SK-MEL-5 (cell line): ENCODE measurements at regions not wholly inside any gene's neighbourhood (a gene's known extent, or its start where the extent isn't known, plus 50 kb on each side); places are given as distances from the start of the nearest gene placed in this dataset.
"Not testable (repeated sequence)": the region's sequence is repeated elsewhere in the genome, so short reads cannot be mapped to it uniquely, and the experiment has no call there.

ENCODE experiments used
- DNase-seq: peaks from one replicate; pipeline ENCODE4 v3.0.0-alpha.2; 2016; ENCODE audit warnings: low read depth, low spot score
- in situ Hi-C: cut with HindIII; loops from 2 replicates; pipeline ENCODE4 v1.10.0; 2016; ENCODE audit warnings: low sequenced_read_pairs, high pct_unique_total_duplicates, low pct_unique_long_range_greater_than_20kb

DNA sequence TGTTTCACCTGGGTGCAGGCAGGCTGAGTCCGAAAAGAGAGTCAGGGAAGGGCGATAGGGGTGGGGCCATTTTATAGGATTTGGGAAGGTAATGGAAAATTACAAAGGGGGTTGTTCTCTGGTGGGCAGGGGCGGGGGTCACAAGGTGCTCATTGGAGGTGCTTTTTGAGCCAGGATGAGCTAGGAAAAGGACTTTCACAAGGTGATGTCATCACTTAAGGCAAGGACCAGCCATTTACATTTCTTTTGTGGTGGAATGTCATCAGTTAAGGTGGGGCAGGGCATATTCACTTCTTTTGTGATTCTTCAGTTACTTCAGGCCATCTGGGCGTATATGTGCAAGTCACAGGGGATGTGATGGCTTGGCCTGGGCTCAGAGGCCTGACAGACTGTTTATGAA, 1040.0 kb downstream of the TAF11L14 start:
- in situ Hi-C loops, DNase-seq: not testable (repeated sequence)

DNA sequence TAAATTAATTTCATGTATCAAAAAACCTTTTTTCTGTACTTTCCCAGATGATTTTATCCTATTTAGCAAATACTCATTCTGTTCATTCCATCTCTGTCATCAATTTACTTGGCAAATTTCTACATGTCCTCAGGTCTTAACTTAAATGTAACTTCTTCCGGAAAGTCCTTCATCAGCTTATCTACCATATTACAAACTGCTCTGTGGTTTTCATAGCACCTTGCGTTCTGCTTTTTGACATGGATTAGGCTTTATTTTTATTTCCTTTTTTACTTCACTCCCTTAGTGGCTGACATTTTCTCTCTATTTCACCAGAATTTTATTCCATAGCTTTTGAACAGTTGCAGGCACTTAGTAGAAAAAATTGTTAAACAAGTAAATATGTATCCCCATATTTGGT, 1040.8 kb downstream of the TAF11L14 start:
- in situ Hi-C loops: no loop called here
- DNase-seq: no peak

DNA sequence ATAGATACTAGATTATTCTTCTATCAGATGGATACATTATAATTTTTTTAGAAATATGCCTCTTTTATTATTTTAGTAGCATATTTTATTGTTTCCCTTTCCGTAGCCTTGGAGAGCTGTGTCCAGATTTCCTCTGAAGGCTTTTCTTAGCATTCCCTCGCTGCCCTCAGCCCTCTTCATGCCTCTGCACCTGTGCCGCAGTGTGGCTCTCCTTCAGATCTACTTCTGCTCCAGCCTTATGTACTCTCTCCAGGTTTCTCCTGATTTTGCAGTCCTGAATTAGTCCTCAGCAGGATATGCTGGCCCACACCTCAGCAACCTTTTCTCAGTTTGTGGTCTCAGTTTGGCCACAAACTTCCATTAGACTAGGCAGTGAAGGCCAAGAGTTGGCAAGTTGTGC, 1052.0 kb downstream of the TAF11L14 start:
- no peak for DNase-seq
- in situ Hi-C loops: no loop called here

DNA sequence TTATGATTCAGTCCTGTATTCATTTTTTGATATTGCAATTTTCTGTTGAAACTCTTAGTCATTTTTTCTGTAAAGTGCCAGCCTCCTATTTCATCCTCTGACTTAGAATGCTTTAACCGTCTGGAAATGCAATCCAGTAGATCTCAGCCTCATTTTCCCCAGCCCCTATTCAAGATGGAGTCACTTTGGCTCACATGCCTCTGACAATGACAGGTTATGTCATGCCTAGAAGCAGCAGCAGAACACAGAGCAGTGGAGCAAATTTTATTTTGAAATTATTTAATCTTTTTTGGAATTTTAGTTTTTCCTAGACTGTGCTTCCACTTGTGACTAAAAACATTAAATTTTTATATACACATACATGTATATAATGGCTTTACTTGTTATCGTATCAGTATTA, 1053.2 kb downstream of the TAF11L14 start:
- in situ Hi-C loops: no loop called here
- no peak for DNase-seq

DNA sequence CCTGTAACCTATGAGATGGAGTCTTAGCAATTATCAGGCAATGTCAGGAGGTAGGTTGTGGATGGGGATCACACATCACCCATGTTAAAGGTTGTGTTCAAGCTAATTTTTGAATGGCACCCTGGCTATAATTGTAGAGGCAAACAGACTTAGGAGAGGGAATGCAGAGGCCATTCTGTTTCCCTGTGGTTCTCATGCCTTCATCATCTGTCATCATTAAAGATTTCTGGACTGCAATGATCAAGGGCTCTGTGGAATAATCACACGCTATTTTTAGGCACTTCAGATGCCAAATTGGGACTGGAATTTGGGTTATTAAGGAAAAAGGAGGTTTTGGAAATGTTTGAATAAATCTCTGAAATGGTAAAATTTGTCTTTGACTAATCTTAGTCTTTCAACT, 1065.4 kb downstream of the TAF11L14 start:
- in situ Hi-C loops: no loop called here

DNA sequence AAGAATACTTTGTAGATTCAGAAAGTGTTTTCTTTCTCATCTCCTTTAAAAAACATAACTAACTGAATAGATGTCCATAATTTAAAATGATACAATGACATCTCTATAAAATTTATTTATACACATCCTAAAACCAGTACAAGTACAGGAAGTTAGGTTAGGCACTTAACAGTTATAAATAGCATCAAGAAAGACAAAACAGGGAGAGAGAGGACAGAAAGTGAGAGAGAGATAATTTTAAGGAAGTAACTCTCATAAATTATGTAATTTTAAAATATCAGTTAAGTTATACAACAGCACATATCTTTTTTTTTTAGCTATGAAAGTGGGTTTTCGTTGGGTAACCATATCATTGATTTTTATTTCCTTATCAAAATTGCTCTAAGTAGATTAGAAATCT, 1068.6 kb downstream of the TAF11L14 start:
- in situ Hi-C loops: no loop called here
- DNase-seq: no peak

More for the DNA sequence above, 1065.4 kb downstream of the TAF11L14 start:
- no peak for DNase-seq

DNA sequence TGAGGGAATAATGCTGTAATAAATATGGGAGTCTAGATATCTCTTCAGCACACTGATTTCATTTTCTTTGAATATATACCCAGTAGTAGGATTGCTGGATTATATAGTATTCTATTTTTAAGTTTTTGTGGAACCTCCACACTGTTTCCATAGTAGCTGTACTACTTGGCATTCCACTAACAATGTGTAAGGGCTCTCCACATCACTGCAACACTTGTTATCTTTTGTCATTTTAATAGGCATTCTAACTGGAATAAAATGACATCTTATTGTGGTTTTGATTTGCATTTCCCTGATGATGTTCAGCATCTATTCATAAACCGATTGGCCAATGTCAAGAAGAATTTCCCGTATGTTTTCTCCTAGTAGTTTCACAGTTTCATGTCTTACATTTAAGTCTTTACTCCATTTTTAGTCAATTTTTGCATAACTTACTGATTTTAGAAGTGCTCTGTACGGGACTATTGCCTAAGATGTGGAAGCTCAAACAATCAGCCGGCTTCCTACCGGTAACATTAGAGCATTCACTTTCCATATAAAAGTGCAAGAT, 1078.8 kb downstream of the TAF11L14 start:
- in situ Hi-C loops: no loop called here
- no peak for DNase-seq

DNA sequence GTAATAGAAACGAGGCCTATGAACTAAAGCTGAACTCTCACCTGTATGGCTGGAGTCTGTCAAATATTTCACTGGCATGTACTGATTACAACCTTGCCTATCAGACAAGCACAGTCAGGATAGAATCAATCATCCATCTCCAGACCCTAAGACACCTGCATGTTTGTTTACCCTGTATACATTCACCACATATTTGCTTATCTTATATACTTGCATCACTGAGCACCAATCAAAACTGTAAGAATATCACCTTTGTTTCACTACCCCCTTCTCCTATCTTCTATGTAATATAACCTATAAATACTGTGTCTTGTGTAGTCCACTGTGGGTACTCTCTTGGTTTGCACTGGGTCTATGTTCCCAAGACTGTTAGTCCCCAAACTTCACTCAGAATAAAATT, 1085.7 kb downstream of the TAF11L14 start:
- no peak for DNase-seq

DNA sequence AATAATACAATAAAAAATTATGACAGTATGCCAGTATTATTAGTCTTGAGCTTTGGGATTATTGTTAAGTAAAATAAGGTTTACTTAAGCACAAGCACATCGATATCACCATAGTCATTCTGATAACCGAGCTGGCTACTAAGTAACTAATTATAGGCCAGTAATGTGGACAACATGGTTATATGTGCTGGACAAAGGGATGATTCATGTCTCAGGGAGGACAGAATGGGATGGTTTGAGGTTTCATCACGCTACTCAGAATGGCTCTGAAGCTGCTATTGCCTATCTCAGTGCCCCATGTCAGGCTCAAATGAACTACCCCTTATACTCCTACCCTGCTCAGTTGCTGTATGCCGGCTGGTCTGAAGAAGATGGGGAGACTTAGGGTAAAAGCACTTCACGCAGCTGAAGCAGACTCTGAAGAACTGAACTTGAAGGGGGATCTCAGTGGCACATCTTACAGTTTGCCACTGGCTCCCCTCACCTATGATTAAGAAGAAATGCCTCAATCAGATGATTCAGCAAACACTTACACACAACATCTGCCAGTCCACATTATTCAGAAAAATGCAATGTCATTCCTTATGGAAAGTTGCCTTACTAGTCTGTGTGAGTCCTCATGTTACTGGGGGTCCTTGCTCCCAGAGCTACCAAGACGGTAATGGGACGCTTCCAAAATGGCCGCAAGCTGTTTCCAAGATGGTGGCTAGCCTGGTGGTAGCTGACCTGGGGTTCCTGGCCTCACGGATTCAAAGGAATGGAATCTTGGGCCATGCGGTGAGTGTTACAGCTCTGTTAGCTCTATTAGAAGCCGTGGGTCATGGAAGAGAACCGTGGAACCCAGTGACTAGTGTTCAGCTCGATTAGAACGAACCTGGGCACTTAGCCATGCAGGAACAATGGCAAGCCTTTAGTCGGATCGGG, 1098.6 kb downstream of the TAF11L14 start:
- in situ Hi-C loops: no loop called here
- peak; percentile 16 for DNase-seq

More for the DNA sequence above, 1085.7 kb downstream of the TAF11L14 start:
- in situ Hi-C loops: no loop called here

DNA sequence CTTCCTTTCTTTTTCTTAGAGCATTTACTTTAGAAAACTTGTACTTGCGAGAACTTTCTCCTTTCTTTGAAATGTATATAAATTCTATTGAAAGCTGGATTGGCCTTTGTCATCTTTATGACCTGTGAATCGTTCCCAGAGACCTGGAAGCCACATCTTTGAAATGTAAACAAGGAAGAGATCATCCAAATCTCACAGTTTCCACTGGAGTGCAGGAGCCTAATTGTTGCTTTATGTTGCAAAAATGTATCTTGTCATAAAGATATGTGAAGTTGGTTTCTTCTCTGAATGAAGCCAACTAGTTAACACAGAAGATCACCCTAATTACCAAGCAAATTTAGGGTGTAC, 1101.8 kb downstream of the TAF11L14 start:
- in situ Hi-C loops: no loop called here
- DNase-seq: no peak

DNA sequence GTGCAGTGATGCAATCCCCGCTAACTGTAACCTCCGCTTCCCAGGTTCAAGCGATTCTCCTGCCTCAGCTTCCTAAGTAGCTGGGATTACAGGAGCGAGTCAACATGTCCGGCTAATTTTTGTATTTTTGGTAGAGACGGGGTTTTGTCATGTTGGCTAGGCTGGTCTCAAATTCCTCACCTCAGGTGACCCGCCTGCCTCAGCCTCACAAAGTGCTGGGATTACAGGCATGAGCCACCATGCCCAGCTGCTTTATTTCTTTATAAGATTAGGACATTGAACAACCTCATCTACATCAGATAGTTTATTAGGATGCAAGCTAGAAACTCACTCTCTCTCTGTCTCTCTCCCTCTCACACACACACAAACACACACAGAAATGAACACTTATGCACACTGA, 1102.5 kb downstream of the TAF11L14 start:
- in situ Hi-C loops, DNase-seq: not testable (repeated sequence)

DNA sequence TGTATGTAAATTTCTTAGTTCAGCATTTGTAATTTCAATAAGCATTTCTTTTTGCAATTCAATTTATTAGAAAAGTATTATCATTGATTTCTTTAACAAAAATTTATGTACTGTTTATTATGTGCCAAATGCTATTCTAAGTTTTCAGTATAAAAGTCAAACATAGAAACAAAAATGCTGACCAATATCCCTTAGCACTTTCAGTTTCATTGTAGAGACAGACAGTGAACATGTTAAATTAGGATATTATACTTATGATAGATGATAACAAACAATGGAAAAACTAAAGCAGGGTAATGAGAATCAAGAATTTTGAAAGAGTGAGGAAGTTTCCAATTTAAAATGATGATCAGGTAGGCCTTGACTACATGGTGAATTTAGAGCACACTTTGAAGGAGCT, 1106.0 kb downstream of the TAF11L14 start:
- no peak for DNase-seq

DNA sequence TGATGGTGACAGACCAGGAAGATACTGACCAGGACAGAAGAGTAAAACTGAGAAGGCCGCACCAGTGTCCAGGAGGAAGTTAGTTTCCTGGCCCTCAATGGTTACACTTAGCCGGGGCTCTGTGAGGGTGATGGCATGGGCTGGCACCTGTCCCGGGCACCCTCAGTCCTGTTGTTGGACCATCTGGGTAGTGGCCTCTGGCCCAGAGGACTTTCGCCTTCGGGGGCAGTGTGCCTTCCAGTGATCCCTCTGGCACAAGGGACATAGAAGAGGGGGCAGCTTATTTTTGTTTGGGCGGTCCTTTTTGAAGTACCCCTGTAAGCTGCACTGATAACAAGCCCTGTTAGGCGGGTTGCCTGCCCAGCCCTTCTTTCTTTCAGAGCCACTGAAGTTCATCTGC, 1108.6 kb downstream of the TAF11L14 start:
- in situ Hi-C loops: no loop called here

More for the DNA sequence above, 1106.0 kb downstream of the TAF11L14 start:
- in situ Hi-C loops: no loop called here

DNA sequence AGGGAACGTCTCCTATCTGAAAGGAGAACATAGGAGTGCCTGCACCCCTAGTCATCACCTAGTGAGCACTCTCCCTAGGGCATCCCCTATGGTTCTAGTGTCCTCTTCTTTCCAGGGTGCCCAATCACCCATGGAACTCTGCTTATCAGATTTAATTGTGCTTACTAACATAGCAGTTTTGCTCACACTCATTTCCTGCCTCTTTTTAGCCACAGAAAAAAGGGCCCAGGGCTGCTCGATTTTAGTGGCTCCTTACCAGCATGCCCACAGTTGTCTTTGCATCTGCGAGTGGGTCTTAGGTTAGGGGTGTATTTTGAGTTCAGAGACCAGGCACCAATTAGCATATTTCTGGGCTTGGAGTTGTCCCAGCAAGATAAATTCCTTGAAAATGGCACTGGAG, 1110.2 kb downstream of the TAF11L14 start:
- in situ Hi-C loops: no loop called here
- no peak for DNase-seq

More for the DNA sequence above, 1108.6 kb downstream of the TAF11L14 start:
- DNase-seq: no peak

DNA sequence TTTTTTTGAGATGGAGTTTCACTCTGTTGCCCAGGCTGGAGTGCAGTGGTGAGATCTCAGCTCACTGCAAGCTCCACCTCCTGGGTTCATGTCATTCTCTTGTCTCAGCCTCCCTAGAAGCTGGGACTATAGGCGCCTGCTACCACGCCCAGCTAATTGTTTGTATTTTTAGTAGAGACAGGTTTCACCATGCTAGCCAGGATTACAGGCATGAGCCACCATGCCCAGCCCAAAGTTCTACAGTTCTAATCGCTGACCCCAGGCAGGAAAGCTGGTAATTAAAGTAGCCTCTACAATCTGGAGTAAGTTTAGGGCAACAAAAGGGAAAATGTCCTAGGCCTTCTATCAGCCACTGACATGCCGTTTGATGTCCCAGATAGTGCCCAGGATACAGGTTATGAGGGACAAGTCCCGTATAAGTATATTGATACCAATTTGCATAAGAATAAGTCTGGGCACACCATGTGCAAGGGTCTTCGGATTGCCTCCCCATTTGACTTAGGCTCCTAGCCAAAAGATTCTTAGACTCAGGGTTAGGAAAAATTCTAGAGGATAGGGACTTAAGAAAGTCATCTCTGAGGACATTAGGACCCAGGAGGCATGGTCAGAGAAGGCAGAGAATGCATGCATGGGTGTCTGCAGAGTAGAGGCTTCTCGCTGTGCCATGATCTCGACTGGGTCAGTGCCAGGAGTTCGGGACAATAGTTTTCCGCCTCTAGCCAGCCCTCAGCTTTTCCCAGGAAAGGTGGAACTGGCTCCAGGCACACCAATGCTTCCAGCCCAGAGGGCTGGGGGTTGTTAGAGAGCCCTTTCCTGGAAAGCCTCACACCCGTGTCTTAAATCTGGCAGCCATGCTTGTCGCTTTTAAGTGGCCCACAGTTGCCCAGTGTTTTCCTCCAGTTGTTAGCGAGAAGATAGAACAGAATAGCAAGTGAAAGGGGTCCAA, 1111.1 kb downstream of the TAF11L14 start:
- in situ Hi-C loops: no loop called here
- peak; percentile 51 for DNase-seq

DNA sequence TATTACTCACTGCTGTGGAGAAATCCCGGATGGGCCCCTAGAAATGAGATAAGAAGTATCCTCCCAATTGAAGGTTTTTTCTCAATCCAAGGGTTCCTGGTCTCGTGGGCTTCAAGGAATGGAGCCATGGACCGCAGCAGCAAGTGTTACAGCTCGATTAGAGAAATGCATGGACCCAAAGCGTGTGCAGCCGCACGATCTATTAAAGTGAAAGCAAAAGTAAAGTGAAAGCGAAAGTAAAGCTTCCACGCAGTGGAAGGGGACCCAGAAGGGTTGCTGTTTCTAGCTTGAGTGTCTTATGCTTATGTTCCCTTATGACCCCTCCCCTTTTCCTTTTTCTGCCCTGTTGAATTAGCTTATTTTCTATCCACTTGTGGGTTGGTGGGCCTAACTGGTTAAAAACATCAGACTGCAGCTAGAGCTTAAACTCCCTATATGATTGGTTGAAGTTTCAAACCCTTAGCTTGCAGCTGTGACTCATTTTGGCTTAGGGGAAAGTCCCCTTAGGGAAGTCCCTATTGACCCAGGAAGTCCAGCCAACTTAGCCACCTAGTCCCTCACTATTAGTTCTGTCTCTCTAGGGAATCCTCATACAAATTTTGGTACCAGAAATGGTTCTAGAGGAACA, 1111.8 kb downstream of the TAF11L14 start:
- in situ Hi-C loops: no loop called here
- DNase-seq: peak; percentile 73

DNA sequence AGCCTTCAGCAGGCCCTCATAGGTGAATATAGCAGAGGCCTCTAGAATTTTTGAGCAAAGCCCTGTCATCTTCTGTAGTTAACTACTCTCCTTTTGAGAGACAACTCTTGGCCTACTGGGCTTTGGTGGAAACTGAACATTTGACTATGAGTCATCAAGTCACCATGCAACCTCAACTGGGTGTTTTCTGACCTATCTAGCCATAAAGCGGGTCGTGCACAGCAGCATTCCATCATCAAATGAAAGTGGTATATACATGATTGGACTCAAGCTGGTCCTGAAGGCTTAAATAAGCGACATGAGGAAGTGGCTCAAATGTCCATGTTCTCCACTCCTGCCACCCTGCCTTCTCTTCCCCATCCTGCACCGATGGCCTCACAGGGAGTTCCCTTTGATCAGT, 1115.5 kb downstream of the TAF11L14 start:
- in situ Hi-C loops: no loop called here
- no peak for DNase-seq

DNA sequence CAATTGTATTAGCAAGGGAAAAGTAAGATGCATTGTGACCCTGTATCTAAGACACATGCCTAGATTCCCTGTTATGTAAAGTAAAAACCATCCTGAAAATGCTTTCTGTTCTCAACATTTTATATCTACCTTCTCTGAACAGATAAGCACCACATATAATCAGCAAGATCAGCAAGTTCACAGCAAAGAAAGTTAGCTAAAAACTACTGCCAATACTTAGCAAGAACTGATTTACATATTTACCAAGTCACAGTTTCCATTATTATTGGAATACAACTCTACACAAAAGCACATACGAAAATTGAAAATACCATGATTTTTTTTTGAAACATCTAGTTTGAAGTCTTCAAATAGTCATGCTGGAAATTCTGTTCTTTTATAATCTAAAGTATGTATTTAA, 1118.1 kb downstream of the TAF11L14 start:
- DNase-seq: no peak
- in situ Hi-C loops: no loop called here
